Cardiac fibroblast (primary cell): ENCODE measurements at regions not wholly inside any gene's neighbourhood (a gene's known extent, or its start where the extent isn't known, plus 50 kb on each side); places are given as distances from the start of the nearest gene placed in this dataset.

Experiments
- DNase-seq, 2 donors: peaks; one replicate each; pipeline versions ENCODE4 v3.0.0 to v3.0.0-alpha.2; 2010; ENCODE audit warnings: low read depth in 2 of 2
- H3K4me3 ChIP-seq, 2 donors: replicated peaks in 1 of 2; 1 replicate in 1 of 2; 2 replicates in 1 of 2; pipeline ENCODE4 v1.5.1; 2011; ENCODE audit warnings: low read depth in 2 of 2, low read length in 2 of 2, mild to moderate bottlenecking in 2 of 2, moderate library complexity in 1 of 2
- CTCF ChIP-seq: IDR thresholded peaks from one replicate; pipeline ENCODE4 v1.5.1; 2011; ENCODE audit warnings: low read depth, mild to moderate bottlenecking, low read length, inconsistent platforms

GRCh38 chr13:73190477-73190876 lies 131.7 kb downstream of the KLF5 start:
- DNase-seq: peak in 1 of 2 donors; percentile 12
- no peak overlapping the region for H3K4me3 ChIP-seq
- TF ChIP-seq CTCF: no peak

- TF ChIP-seq CTCF: no peak
- DNase-seq: no peak
- no peak overlapping the region for H3K4me3 ChIP-seq
These were observed 131.0 kb downstream of the KLF5 start for GRCh38 chr13:73189776-73190175.

GRCh38 chr13:73189362-73189761 lies 130.6 kb downstream of the KLF5 start:
- no peak overlapping the region for H3K4me3 ChIP-seq
- TF ChIP-seq CTCF: no peak
- DNase-seq: no peak

GRCh38 chr13:73187106-73187505 lies 128.3 kb downstream of the KLF5 start:
- H3K4me3 ChIP-seq: no peak overlapping the region
- no peak for TF ChIP-seq CTCF
- peak in 1 of 2 donors; percentile 15 for DNase-seq

GRCh38 chr13:73179650-73180274 lies 121.0 kb downstream of the KLF5 start:
- no peak for DNase-seq
- no peak overlapping the region for H3K4me3 ChIP-seq
- TF ChIP-seq CTCF: no peak

- no peak for DNase-seq
- H3K4me3 ChIP-seq: no peak overlapping the region
These were observed 119.2 kb downstream of the KLF5 start for GRCh38 chr13:73177916-73178565.

More at GRCh38 chr13:73177916-73178565, 119.2 kb downstream of the KLF5 start:
- TF ChIP-seq CTCF: no peak
